Karpas-422 (cell line): ENCODE measurements at regions not wholly inside any gene's neighbourhood (a gene's known extent, or its start where the extent isn't known, plus 50 kb on each side); places are given as distances from the start of the nearest gene placed in this dataset.
"Not testable (repeated sequence)": the region's sequence is repeated elsewhere in the genome, so short reads cannot be mapped to it uniquely, and the experiment has no call there.

Experiments used
- DNase-seq: peaks from one replicate; pipeline ENCODE4 v3.0.0-alpha.2; 2015
- H2AFZ ChIP-seq: fragments of 200-600 bp; sonication (generic); 2 replicates; pipeline ENCODE4 v1.6.1; 2014; ENCODE audit warnings: antibody characterized with exemption, low read length, mixed read lengths
- H3K27ac ChIP-seq: fragments of 200-600 bp; sonication (generic); 2 replicates; pipeline ENCODE4 v1.5.1; 2014; ENCODE audit warnings: mild to moderate bottlenecking, low read length, moderate library complexity
- H3K27me3 ChIP-seq: fragments of 200-600 bp; sonication (generic); 2 replicates; pipeline ENCODE4 v1.6.1; 2014; ENCODE audit warnings: low read length, mixed read lengths
- H3K36me3 ChIP-seq: fragments of 200-600 bp; sonication (generic); 2 replicates; pipeline ENCODE4 v1.6.1; 2014; ENCODE audit warnings: low read length, mixed read lengths; ENCODE audit not compliant: insufficient read depth
- H3K4me1 ChIP-seq: fragments of 200-600 bp; sonication (generic); 2 replicates; pipeline ENCODE4 v1.6.1; 2014; ENCODE audit warnings: mild to moderate bottlenecking, low read length, mixed read lengths
- H3K4me2 ChIP-seq: fragments of 200-600 bp; sonication (generic); 2 replicates; pipeline ENCODE4 v1.6.1; 2014; ENCODE audit warnings: low read length, low read depth, mild to moderate bottlenecking; ENCODE audit not compliant: poor library complexity, severe bottlenecking
- H3K4me3 ChIP-seq: fragments of 200-600 bp; sonication (generic); 2 replicates; pipeline ENCODE4 v1.5.1; 2014; ENCODE audit warnings: mild to moderate bottlenecking, antibody characterized with exemption, low read length, mixed read lengths
- H3K79me2 ChIP-seq: fragments of 200-600 bp; sonication (generic); 2 replicates; pipeline ENCODE4 v1.6.1; 2014; ENCODE audit warnings: mild to moderate bottlenecking, low read length, mixed read lengths
- H3K9ac ChIP-seq: fragments of 200-600 bp; sonication (generic); 2 replicates; pipeline ENCODE4 v1.6.0; 2014; ENCODE audit warnings: low read length
- H3K9me2 ChIP-seq: fragments of 200-600 bp; sonication (generic), shearing (Covaris generic); replicated peaks from 2 replicates; pipeline ENCODE4 v1.6.0; 2014; ENCODE audit warnings: mild to moderate bottlenecking, low read length, moderate library complexity; ENCODE audit not compliant: insufficient read depth
- H3K9me3 ChIP-seq: fragments of 300-700, 200-600 bp; sonication (generic); 2 replicates; pipeline ENCODE4 v1.6.1; 2014; ENCODE audit warnings: low read length, mixed read lengths
- H4K20me1 ChIP-seq: fragments of 200-600 bp; sonication (generic); 2 replicates; pipeline ENCODE4 v1.6.1; 2014; ENCODE audit warnings: mild to moderate bottlenecking, antibody characterized with exemption, low read length, low read depth; ENCODE audit not compliant: insufficient read depth

DNA sequence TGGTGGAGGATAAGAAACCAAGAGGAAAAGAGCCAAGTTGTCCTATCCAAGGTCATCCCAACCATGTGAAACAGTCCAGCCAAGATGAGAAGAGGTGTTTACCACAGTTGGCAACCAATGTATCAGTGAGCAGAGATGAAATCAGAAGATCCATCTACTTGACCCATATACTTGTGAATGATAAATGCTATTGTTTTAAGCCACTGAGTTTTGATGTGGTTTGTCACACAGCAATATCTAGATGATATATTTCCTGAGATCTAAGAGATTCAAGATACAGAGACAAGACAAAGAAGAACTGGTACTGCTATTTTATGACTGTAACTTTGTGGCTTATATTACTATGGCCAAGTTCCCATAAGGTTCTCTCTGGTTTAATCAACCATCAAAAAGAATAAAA lies 721.2 kb downstream of the MAFB start:
- no peak for DNase-seq
- H3K27ac ChIP-seq: no peak overlapping the region
- no peaks in the 10 kb centered on the region for H3K4me1 ChIP-seq
- H2AFZ ChIP-seq: no peak overlapping the region
- H3K4me3 ChIP-seq: no peak overlapping the region
- H4K20me1 ChIP-seq: no peaks in the 10 kb centered on the region
- H3K79me2 ChIP-seq: no peaks in the 10 kb centered on the region
- H3K27me3 ChIP-seq: no peaks in the 10 kb centered on the region
- no peak overlapping the region for H3K9ac ChIP-seq
- H3K36me3 ChIP-seq: no peaks in the 10 kb centered on the region
- no peak overlapping the region for H3K4me2 ChIP-seq
- no peaks in the 10 kb centered on the region for H3K9me3 ChIP-seq
- no peaks in the 10 kb centered on the region for H3K9me2 ChIP-seq

GRCh38 chr20:39961637-39962244 lies 727.3 kb downstream of the MAFB start:
- DNase-seq: no peak
- Histone ChIP-seq H3K4me1 (peaks cover 6% of the 10 kb centered on the region; the same call in 1 of the 2 replicates), H2AFZ (no peak overlapping the region), H3K79me2 (no peaks in the 10 kb centered on the region), H3K9ac (no peak overlapping the region), H3K4me3 (no peak overlapping the region), H3K9me2 (no peaks in the 10 kb centered on the region), H3K27me3 (no peaks in the 10 kb centered on the region), H3K36me3 (no peaks in the 10 kb centered on the region), H3K27ac (no peak overlapping the region), H3K4me2 (no peak overlapping the region), H4K20me1 (no peaks in the 10 kb centered on the region), H3K9me3 (no peaks in the 10 kb centered on the region)

- no peak for DNase-seq
- peaks cover 6% of the 10 kb centered on the region; the same call in 1 of the 2 replicates for H3K4me1 ChIP-seq
- no peaks in the 10 kb centered on the region for H3K9me2 ChIP-seq
- H3K27me3 ChIP-seq: no peaks in the 10 kb centered on the region
- H3K79me2 ChIP-seq: no peaks in the 10 kb centered on the region
- no peak overlapping the region for H2AFZ ChIP-seq
- no peak overlapping the region for H3K4me3 ChIP-seq
- no peaks in the 10 kb centered on the region for H4K20me1 ChIP-seq
- H3K9ac ChIP-seq: no peak overlapping the region
- H3K9me3 ChIP-seq: no peaks in the 10 kb centered on the region
- H3K36me3 ChIP-seq: no peaks in the 10 kb centered on the region
- no peak overlapping the region for H3K27ac ChIP-seq
- no peak overlapping the region for H3K4me2 ChIP-seq
Observed at GRCh38 chr20:39960522-39961428, 728.3 kb downstream of the MAFB start.

- not testable (repeated sequence) for DNase-seq, H3K9me3 ChIP-seq, H4K20me1 ChIP-seq
Observed at GRCh38 chr20:39957911-39958310, 731.1 kb downstream of the MAFB start.

DNA sequence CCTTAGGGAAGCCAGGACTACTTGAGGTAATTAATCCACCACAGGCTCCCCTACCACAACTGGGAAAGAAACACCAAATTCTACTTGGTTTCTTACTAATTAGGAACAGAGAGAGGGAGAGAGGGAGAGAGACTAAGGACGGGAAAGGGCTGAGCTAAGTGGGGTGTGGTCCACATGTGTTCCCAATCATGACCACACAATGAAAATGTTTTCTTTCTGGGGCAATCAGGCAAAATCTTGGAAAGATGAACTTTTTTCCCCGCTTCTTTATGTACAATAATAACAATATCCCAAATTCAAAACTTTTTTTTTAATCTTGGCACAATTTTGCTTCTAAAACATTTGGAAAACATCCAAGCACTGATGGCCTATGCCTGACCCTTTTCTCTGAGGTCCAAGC lies 734.4 kb downstream of the MAFB start:
- no peak overlapping the region for H2AFZ ChIP-seq
- H3K4me3 ChIP-seq: no peak overlapping the region
- no peaks in the 10 kb centered on the region for H3K36me3 ChIP-seq
- no peak for DNase-seq
- H3K4me2 ChIP-seq: no peak overlapping the region
- H4K20me1 ChIP-seq: no peaks in the 10 kb centered on the region
- no peak overlapping the region for H3K27ac ChIP-seq
- H3K79me2 ChIP-seq: no peaks in the 10 kb centered on the region
- no peaks in the 10 kb centered on the region for H3K9me2 ChIP-seq
- H3K9me3 ChIP-seq: no peaks in the 10 kb centered on the region
- H3K9ac ChIP-seq: no peak overlapping the region
- H3K4me1 ChIP-seq: no peaks in the 10 kb centered on the region
- H3K27me3 ChIP-seq: no peaks in the 10 kb centered on the region

More at GRCh38 chr20:39957911-39958310, 731.1 kb downstream of the MAFB start:
- not testable (repeated sequence) for H3K4me1 ChIP-seq, H2AFZ ChIP-seq, H3K79me2 ChIP-seq, H3K9me2 ChIP-seq, H3K4me3 ChIP-seq, H3K27me3 ChIP-seq, H3K27ac ChIP-seq, H3K36me3 ChIP-seq, H3K9ac ChIP-seq, H3K4me2 ChIP-seq

DNA sequence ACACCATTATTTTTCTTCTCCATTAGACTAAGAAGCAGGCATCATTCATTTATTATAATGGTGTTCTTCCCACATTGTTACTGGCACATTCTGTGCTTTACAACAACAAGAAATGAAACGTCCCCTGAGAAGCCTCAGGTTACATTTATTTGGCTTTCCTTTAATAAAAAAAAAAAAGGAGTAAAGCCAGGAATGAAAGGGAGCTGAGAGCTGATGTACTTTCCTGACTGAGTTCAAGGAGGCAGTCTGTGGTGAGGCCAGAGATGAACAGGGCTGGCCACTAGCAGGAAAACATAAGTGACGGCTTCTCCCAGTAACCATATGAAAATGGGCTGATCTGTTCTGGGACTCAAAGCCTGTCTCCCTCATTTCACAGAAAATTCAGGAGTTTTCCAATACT lies 742.1 kb downstream of the MAFB start:
- Histone ChIP-seq H3K36me3 (no peaks in the 10 kb centered on the region), H3K9me2 (no peaks in the 10 kb centered on the region), H2AFZ (no peak overlapping the region), H3K27ac (no peak overlapping the region), H3K9me3 (no peaks in the 10 kb centered on the region), H3K4me2 (no peak overlapping the region), H3K4me1 (peaks cover 29% of the 10 kb centered on the region), H3K79me2 (no peaks in the 10 kb centered on the region), H3K27me3 (no peaks in the 10 kb centered on the region), H4K20me1 (no peaks in the 10 kb centered on the region), H3K9ac (no peak overlapping the region), H3K4me3 (no peak overlapping the region)
- DNase-seq: no peak

GRCh38 chr20:39946053-39946810 lies 742.8 kb downstream of the MAFB start:
- Histone ChIP-seq H4K20me1 (no peaks in the 10 kb centered on the region), H3K9ac (no peak overlapping the region), H3K9me2 (no peaks in the 10 kb centered on the region), H3K27me3 (no peaks in the 10 kb centered on the region), H2AFZ (no peak overlapping the region), H3K4me2 (no peak overlapping the region), H3K27ac (no peak overlapping the region), H3K4me1 (peaks cover 34% of the 10 kb centered on the region), H3K4me3 (no peak overlapping the region), H3K9me3 (no peaks in the 10 kb centered on the region), H3K36me3 (no peaks in the 10 kb centered on the region), H3K79me2 (no peaks in the 10 kb centered on the region)
- DNase-seq: no peak

DNA sequence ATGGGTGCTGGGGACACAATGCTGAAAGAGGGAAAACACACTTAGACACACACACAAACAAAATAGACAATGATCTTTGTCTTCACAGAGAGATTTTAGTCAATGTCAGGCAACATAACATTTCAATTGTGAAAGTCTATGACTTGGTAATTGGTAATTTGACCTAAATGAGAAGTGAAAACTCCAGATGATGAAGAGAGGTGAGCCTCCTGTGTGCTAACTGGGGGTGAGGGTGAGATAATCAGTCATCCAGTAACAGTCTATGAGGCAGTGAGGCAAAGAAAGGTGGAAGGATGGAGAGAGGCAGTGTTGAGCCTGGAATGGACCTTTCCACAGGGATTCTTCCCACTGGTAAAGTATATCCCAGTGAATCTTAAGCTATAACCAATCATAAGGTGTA lies 744.2 kb downstream of the MAFB start:
- no peaks in the 10 kb centered on the region for H3K36me3 ChIP-seq

More for the DNA sequence above, 744.2 kb downstream of the MAFB start:
- Histone ChIP-seq H3K4me3 (no peak overlapping the region; the same call in 1 of the 2 replicates), H4K20me1 (no peaks in the 10 kb centered on the region), H3K9ac (peak overlapping the region; percentile 22; the same call in 1 of the 2 replicates), H3K4me2 (peak overlapping the region; percentile 48), H3K4me1 (peaks cover 43% of the 10 kb centered on the region), H3K27ac (peak overlapping the region; percentile 64), H3K9me3 (no peaks in the 10 kb centered on the region), H3K79me2 (no peaks in the 10 kb centered on the region), H3K27me3 (no peaks in the 10 kb centered on the region), H2AFZ (no peak overlapping the region), H3K9me2 (no peaks in the 10 kb centered on the region)
- peak; percentile 70 for DNase-seq
